ENCODE measurements at regions not wholly inside any gene's neighbourhood (a gene's known extent, or its start where the extent isn't known, plus 50 kb on each side); places are given as distances from the start of the nearest gene placed in this dataset.

DNA sequence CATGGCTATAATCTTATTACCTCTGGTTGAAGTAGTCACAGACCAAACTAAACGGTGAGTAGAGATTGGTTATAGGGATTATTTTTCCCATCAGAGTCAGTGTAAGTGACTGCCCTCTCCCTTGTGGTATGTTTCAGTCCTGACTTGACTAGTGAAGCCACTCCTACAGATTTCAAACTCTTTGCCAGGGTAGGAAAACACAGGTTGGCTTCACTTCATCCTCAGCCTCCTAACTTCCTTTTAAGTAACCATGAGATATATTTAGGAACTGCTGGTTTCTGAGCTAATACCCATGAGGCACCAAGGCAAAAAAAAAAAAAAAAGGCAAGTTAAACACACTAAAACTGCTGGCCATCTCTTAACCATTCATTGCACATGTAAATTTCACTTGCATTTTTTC is 349.2 kb upstream of the MCTP2 start:
- DNase-seq = no peak
- Mint-ChIP-seq H3K4me1 (ENCODE audit: low read depth in 2 of 2) (no peaks in the 10 kb centered on the region), H3K27ac (no peak overlapping the region), H3K4me3 (no peak overlapping the region), H3K9me3 (peaks cover 0 to 3% of the 10 kb centered on the region in 2 donors), H3K27me3 (peaks cover 28 to 40% of the 10 kb centered on the region in 2 donors), H3K36me3 (ENCODE audit: insufficient read depth) (no peaks in the 10 kb centered on the region)
- no peak for ATAC-seq (replicated peaks)

- Mint-ChIP-seq H3K4me1 (ENCODE audit: low read depth in 2 of 2) (no peaks in the 10 kb centered on the region), H3K27ac (no peak overlapping the region), H3K9me3 (peaks cover 0 to 3% of the 10 kb centered on the region in 2 donors), H3K27me3 (peaks cover 34 to 40% of the 10 kb centered on the region in 2 donors), H3K36me3 (ENCODE audit: insufficient read depth) (no peaks in the 10 kb centered on the region), H3K4me3 (no peak overlapping the region)
- no peak for ATAC-seq (replicated peaks)
- DNase-seq = no peak
Measured at GRCh38 chr15:93881310-93881709, 350.1 kb upstream of the MCTP2 start.

- Mint-ChIP-seq H3K9me3 (peaks cover 0 to 3% of the 10 kb centered on the region in 2 donors), H3K36me3 (ENCODE audit: insufficient read depth) (no peaks in the 10 kb centered on the region), H3K4me3 (no peak overlapping the region), H3K27ac (no peak overlapping the region), H3K4me1 (ENCODE audit: low read depth in 2 of 2) (no peaks in the 10 kb centered on the region), H3K27me3 (peaks cover 29 to 33% of the 10 kb centered on the region in 2 donors)
- DNase-seq (no peak), ATAC-seq (replicated peaks) (no peak)
Measured at GRCh38 chr15:93880358-93880757, 351.0 kb upstream of the MCTP2 start.

- Mint-ChIP-seq H3K4me3 (no peak overlapping the region), H3K27ac (no peak overlapping the region), H3K27me3 (no peaks in the 10 kb centered on the region), H3K9me3 (no peaks in the 10 kb centered on the region), H3K36me3 (ENCODE audit: insufficient read depth) (no peaks in the 10 kb centered on the region), H3K4me1 (ENCODE audit: low read depth in 2 of 2) (no peaks in the 10 kb centered on the region)
- DNase-seq (no peak), ATAC-seq (replicated peaks) (no peak)
Measured at GRCh38 chr15:93870583-93870982, 360.8 kb upstream of the MCTP2 start.

GRCh38 chr15:93866948-93867347 is 364.4 kb upstream of the MCTP2 start:
- ATAC-seq (replicated peaks) (no peak), DNase-seq (no peak)
- peaks cover 10 to 18% of the 10 kb centered on the region in 2 donors for H3K27me3 Mint-ChIP-seq
- H3K4me3 Mint-ChIP-seq = no peak overlapping the region
- no peaks in the 10 kb centered on the region for H3K9me3 Mint-ChIP-seq
- H3K36me3 Mint-ChIP-seq (ENCODE audit: insufficient read depth) = no peaks in the 10 kb centered on the region
- peaks cover 0 to 4% of the 10 kb centered on the region in 2 donors for H3K4me1 Mint-ChIP-seq (ENCODE audit: low read depth in 2 of 2)
- H3K27ac Mint-ChIP-seq = no peak overlapping the region

DNA sequence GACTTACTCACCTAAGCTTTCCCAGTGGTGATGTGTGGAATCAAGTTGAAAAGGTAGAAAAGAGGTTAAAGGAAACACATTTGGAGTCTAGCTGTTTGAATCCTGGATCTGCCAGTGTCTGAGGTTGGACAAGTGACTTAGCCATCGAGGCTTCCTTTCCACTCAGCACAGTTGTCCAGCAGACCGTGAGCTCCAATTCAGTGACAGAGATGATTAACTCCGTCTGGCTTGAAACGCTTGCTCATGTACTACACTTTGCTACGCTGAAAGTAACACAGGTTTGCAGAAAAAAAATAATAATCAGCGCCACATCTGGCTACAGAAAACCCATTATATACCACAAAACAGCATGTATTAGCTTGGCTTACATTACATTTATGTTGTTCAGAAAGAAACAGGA is 364.9 kb upstream of the MCTP2 start:
- H3K36me3 Mint-ChIP-seq (ENCODE audit: insufficient read depth) = no peaks in the 10 kb centered on the region
- H3K27ac Mint-ChIP-seq = no peak overlapping the region
- no peak for DNase-seq
- ATAC-seq (replicated peaks) = no peak
- no peaks in the 10 kb centered on the region for H3K9me3 Mint-ChIP-seq
- peaks cover 10 to 18% of the 10 kb centered on the region in 2 donors for H3K27me3 Mint-ChIP-seq
- peaks cover 2 to 8% of the 10 kb centered on the region in 2 donors for H3K4me1 Mint-ChIP-seq (ENCODE audit: low read depth in 2 of 2)
- H3K4me3 Mint-ChIP-seq = no peak overlapping the region

DNA sequence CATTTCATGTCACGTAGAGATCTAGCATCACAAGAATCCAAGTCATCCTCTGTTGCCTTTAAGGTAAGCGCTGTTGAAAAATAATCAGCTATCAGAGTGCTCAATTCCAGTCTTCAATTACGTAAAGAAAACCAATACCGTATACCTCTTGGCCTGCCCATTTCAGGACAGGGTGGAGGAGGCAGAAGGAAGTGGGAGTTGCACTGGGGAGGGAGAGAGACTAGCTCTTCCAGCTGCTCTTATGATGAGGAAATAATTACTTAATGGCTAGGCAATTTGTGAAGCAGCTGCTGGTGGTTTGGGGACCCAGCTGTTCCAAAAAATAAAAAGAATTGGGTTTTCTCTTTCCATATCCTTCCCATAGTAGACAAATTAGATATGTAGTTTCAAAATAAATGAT is 365.8 kb upstream of the MCTP2 start:
- Mint-ChIP-seq H3K27ac (no peak overlapping the region), H3K4me1 (ENCODE audit: low read depth in 2 of 2) (peaks cover 7 to 10% of the 10 kb centered on the region in 2 donors), H3K9me3 (no peaks in the 10 kb centered on the region), H3K27me3 (peaks cover 10 to 18% of the 10 kb centered on the region in 2 donors), H3K36me3 (ENCODE audit: insufficient read depth) (no peaks in the 10 kb centered on the region), H3K4me3 (no peak overlapping the region)
- DNase-seq (no peak), ATAC-seq (replicated peaks) (no peak)

- peak overlapping the region in 1 of 2 donors; percentile 0 for H3K4me3 Mint-ChIP-seq
- H3K4me1 Mint-ChIP-seq (ENCODE audit: low read depth in 2 of 2) = peaks cover 7 to 10% of the 10 kb centered on the region in 2 donors
- DNase-seq (no peak), ATAC-seq (replicated peaks) (peak; percentile 55)
- no peaks in the 10 kb centered on the region for H3K9me3 Mint-ChIP-seq
- H3K27me3 Mint-ChIP-seq = peaks cover 10 to 18% of the 10 kb centered on the region in 2 donors
- H3K36me3 Mint-ChIP-seq (ENCODE audit: insufficient read depth) = no peaks in the 10 kb centered on the region
- H3K27ac Mint-ChIP-seq = peak overlapping the region in 1 of 2 donors; percentile 13
Measured at GRCh38 chr15:93862791-93863190, 368.6 kb upstream of the MCTP2 start.

DNA sequence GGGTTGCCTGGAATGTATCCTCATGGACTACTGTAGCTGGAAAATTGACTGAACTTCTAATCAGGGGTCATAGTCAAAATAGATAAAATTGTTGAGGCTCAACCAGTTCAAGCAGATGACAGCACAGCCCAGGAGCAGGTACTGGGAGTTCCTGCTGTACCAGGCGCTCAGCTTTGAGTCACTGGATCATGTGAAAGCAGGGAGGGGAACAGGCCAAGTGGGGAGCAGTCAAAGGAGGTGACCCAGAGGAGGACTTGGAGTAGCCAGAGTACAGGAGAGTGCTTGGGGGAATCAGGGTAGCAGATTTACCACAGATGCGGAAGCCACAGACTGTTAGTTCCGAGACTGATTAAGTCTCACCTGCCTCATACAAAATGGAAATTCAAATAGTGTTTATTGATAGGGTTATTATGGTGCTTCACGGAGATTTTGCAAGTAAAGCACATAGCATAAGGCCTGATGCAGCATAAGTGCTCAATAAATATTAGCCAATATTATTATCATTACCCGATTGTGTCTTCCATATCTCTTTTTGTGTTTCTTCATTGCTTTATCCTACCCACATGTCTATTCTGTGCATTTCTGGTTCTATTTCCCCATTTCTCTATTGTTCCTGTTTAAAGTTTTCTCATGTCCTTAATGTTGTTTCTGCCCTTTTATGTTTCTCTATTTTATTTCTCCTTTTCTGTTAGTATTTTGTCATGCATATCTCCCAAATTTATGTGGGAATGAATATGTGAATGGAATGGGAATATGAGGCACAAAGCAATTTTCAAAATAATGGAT is 369.2 kb upstream of the MCTP2 start:
- peaks cover 7 to 10% of the 10 kb centered on the region in 2 donors for H3K4me1 Mint-ChIP-seq (ENCODE audit: low read depth in 2 of 2)
- no peak for DNase-seq
- H3K27me3 Mint-ChIP-seq = peaks cover 10 to 18% of the 10 kb centered on the region in 2 donors
- H3K9me3 Mint-ChIP-seq = no peaks in the 10 kb centered on the region
- no peaks in the 10 kb centered on the region for H3K36me3 Mint-ChIP-seq (ENCODE audit: insufficient read depth)
- peak; percentile 33 for ATAC-seq (replicated peaks)
- H3K27ac Mint-ChIP-seq = no peak overlapping the region
- peak overlapping the region in 1 of 2 donors; percentile 47 for H3K4me3 Mint-ChIP-seq

- ATAC-seq (replicated peaks) = peak; percentile 79
- H3K27ac Mint-ChIP-seq = no peak overlapping the region
- H3K36me3 Mint-ChIP-seq (ENCODE audit: insufficient read depth) = no peaks in the 10 kb centered on the region
- no peak for DNase-seq
- H3K27me3 Mint-ChIP-seq = peaks cover 10 to 22% of the 10 kb centered on the region in 2 donors
- H3K4me1 Mint-ChIP-seq (ENCODE audit: low read depth in 2 of 2) = peaks cover 7 to 10% of the 10 kb centered on the region in 2 donors
- no peaks in the 10 kb centered on the region for H3K9me3 Mint-ChIP-seq
- H3K4me3 Mint-ChIP-seq = peak overlapping the region; percentile 28 to 47
Measured at GRCh38 chr15:93861413-93861812, 369.9 kb upstream of the MCTP2 start.

DNA sequence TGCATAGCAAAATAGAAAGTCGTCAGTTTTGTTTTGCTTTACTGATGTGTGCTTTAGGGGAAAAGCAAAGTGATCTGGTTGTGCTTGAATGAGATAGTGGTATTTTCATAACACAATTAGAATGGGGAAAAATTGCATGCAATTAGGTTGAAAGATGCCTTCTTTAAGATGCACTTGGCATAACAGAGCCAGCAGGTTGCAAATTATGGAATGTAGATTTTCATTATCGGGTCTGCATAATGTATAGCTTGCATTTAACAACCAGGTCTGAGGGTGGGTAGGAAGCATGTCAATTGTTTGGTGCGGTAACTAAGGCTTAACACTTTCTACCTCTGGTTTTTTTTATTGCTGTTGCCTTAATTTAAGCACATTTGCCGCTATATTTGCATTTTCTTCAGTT is 370.7 kb upstream of the MCTP2 start:
- no peaks in the 10 kb centered on the region for H3K9me3 Mint-ChIP-seq

DNA sequence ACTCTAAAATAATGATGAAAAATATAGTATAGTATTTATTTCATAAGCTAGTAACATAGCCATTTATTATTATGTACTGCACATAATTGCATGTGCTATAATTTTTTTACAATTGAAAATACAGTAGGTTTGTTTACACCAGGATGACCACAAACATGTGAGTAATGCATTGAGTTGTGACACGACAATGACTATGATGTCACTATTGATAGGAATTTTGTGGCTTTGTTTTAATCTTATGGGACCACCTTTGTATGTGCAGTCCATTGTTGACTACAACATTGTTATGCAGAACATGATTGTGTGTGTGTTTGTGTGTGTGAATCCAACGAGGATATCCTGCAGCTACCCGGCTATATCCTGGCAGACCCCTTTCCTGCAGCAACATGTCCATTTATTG is 372.2 kb upstream of the MCTP2 start:
- Mint-ChIP-seq H3K4me3 (no peak overlapping the region), H3K4me1 (ENCODE audit: low read depth in 2 of 2) (peaks cover 7 to 10% of the 10 kb centered on the region in 2 donors), H3K36me3 (ENCODE audit: insufficient read depth) (no peaks in the 10 kb centered on the region), H3K27me3 (peaks cover 11 to 31% of the 10 kb centered on the region in 2 donors), H3K27ac (no peak overlapping the region), H3K9me3 (no peaks in the 10 kb centered on the region)
- DNase-seq = no peak
- no peak for ATAC-seq (replicated peaks)

More for the DNA sequence above, 370.7 kb upstream of the MCTP2 start:
- H3K27ac Mint-ChIP-seq = no peak overlapping the region
- peaks cover 10 to 25% of the 10 kb centered on the region in 2 donors for H3K27me3 Mint-ChIP-seq
- ATAC-seq (replicated peaks) (no peak), DNase-seq (no peak)
- H3K4me3 Mint-ChIP-seq = no peak overlapping the region
- peaks cover 7 to 10% of the 10 kb centered on the region in 2 donors for H3K4me1 Mint-ChIP-seq (ENCODE audit: low read depth in 2 of 2)
- H3K36me3 Mint-ChIP-seq (ENCODE audit: insufficient read depth) = no peaks in the 10 kb centered on the region

DNA sequence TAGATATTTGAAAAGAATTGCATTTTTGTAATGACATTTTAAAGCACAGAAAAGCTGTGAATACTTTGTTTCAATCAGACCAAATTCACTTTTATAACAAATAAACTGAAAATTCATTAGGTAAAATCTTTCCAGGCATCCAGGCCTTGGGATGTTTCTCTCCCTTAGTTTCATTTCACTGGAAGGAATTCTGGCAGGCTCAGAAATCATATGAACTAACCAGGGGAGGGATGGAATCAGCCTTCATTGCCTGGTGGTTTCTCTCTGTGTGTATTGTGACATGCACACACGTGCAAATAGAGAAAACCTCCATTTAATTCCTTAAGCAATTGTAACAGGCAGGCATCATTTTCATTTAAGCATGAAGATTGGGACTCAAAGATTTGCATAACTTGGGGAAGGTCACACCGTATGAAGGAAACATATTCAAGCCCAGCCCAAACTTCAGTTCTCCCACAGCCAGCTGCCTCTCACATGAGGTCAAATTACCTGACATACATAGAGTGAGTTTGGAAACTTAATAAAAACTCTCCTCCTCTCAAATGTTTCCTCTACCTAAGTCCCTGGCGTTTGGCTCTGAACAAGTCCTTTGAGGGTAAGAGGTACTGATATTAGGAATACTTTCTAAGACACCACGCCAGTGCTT is 376.1 kb upstream of the MCTP2 start:
- no peaks in the 10 kb centered on the region for H3K36me3 Mint-ChIP-seq (ENCODE audit: insufficient read depth)
- H3K4me1 Mint-ChIP-seq (ENCODE audit: low read depth in 2 of 2) = no peaks in the 10 kb centered on the region
- H3K9me3 Mint-ChIP-seq = peaks cover 0 to 3% of the 10 kb centered on the region in 2 donors
- DNase-seq = no peak
- no peak overlapping the region for H3K27ac Mint-ChIP-seq
- H3K4me3 Mint-ChIP-seq = no peak overlapping the region
- ATAC-seq (replicated peaks) = no peak
- H3K27me3 Mint-ChIP-seq = peaks cover 23 to 29% of the 10 kb centered on the region in 2 donors

- H3K4me3 Mint-ChIP-seq = no peak overlapping the region
- no peak overlapping the region for H3K27ac Mint-ChIP-seq
- DNase-seq = no peak
- peaks cover 23 to 41% of the 10 kb centered on the region in 2 donors for H3K27me3 Mint-ChIP-seq
- H3K9me3 Mint-ChIP-seq = peaks cover 0 to 3% of the 10 kb centered on the region in 2 donors
- H3K36me3 Mint-ChIP-seq (ENCODE audit: insufficient read depth) = no peaks in the 10 kb centered on the region
- no peaks in the 10 kb centered on the region for H3K4me1 Mint-ChIP-seq (ENCODE audit: low read depth in 2 of 2)
- no peak for ATAC-seq (replicated peaks)
Measured at GRCh38 chr15:93854088-93854487, 377.3 kb upstream of the MCTP2 start.

Data from effector memory CD8-positive, alpha-beta T cell (primary cell).